Hematopoietic multipotent progenitor cell treated with erythropoietin and hydrocortisone succinate and interleukin-3 and kit ligand, for 17 days (in vitro differentiated cells): ENCODE measurements at regions not wholly inside any gene's neighbourhood (a gene's known extent, or its start where the extent isn't known, plus 50 kb on each side); places are given as distances from the start of the nearest gene placed in this dataset.
"Not testable (repeated sequence)": the region's sequence is repeated elsewhere in the genome, so short reads cannot be mapped to it uniquely, and the experiment has no call there.

Source experiments
- DNase-seq: peaks from one replicate; pipeline ENCODE4 v3.0.0-alpha.2; 2015; ENCODE audit warnings: low spot score

- DNase-seq, result not testable (repeated sequence)
Observed at GRCh38 chr2:87315183-87315902, 293.7 kb upstream of the PLGLB1 start.

GRCh38 chr2:87317193-87317592 lies 295.5 kb upstream of the PLGLB1 start:
- DNase-seq, result not testable (repeated sequence)

GRCh38 chr2:87318814-87319491 lies 297.3 kb upstream of the PLGLB1 start:
- DNase-seq, result not testable (repeated sequence)

GRCh38 chr2:87319705-87320104 lies 298.1 kb upstream of the PLGLB1 start:
- DNase-seq, result not testable (repeated sequence)

GRCh38 chr2:87321201-87321600 lies 299.6 kb upstream of the PLGLB1 start:
- not testable (repeated sequence) for DNase-seq

GRCh38 chr2:87324335-87325041 lies 302.8 kb upstream of the PLGLB1 start:
- not testable (repeated sequence) for DNase-seq

GRCh38 chr2:87325042-87325910 lies 303.6 kb upstream of the PLGLB1 start:
- DNase-seq, result not testable (repeated sequence)

GRCh38 chr2:87325911-87326294 lies 304.3 kb upstream of the PLGLB1 start:
- DNase-seq, result not testable (repeated sequence)

GRCh38 chr2:87326754-87327153 lies 305.1 kb upstream of the PLGLB1 start:
- DNase-seq, result not testable (repeated sequence)

GRCh38 chr2:87327648-87328371 lies 306.2 kb upstream of the PLGLB1 start:
- not testable (repeated sequence) for DNase-seq

- DNase-seq, result not testable (repeated sequence)
Observed at GRCh38 chr2:87329529-87329928, 307.9 kb upstream of the PLGLB1 start.

GRCh38 chr2:87330486-87330885 lies 308.8 kb upstream of the PLGLB1 start:
- not testable (repeated sequence) for DNase-seq

- DNase-seq, result not testable (repeated sequence)
Observed at GRCh38 chr2:87331940-87332583, 310.4 kb upstream of the PLGLB1 start.

GRCh38 chr2:87334888-87335287 lies 313.2 kb upstream of the PLGLB1 start:
- not testable (repeated sequence) for DNase-seq

GRCh38 chr2:87338998-87339397 lies 317.4 kb upstream of the PLGLB1 start:
- DNase-seq, result not testable (repeated sequence)

GRCh38 chr2:87341601-87342014 lies 320.0 kb upstream of the PLGLB1 start:
- DNase-seq, result peak; percentile 4

GRCh38 chr2:87342175-87342574 lies 320.5 kb upstream of the PLGLB1 start:
- DNase-seq, result peak; percentile 0

- peak; percentile 1 for DNase-seq
Observed at GRCh38 chr2:87343347-87343746, 321.7 kb upstream of the PLGLB1 start.

GRCh38 chr2:87345283-87345682 lies 323.6 kb upstream of the PLGLB1 start:
- not testable (repeated sequence) for DNase-seq

- DNase-seq, result not testable (repeated sequence)
Observed at GRCh38 chr2:87348556-87348955, 326.9 kb upstream of the PLGLB1 start.
